HCT116 (cell line): ENCODE measurements at regions not wholly inside any gene's neighbourhood (a gene's known extent, or its start where the extent isn't known, plus 50 kb on each side); places are given as distances from the start of the nearest gene placed in this dataset.

Source experiments
- ATAC-seq: fragments of 200-7000 bp; cut with Tn5 transposase; 2 replicates; pipeline ENCODE4 v1.9.1; 2020; ENCODE audit warnings: mild to moderate bottlenecking, moderate library complexity
- BruUV-seq: library from RNA; stranded (reverse); fragments of 400-500 nt; replicated peaks from 2 replicates; lab custom pipeline; 2021; lab: Mats Ljungman, UMichigan
- CTCF ChIA-PET: fragments of 300-600 bp; sonication (Branson Sonifier 250); formaldehyde crosslinking; loops from one replicate; lab custom pipeline; 2021; ENCODE audit warnings: antibody characterized with exemption; lab: Charles Lee
- POLR2A ChIA-PET: fragments of 300-600, 350-600 bp; sonication (Branson Sonifier 250); formaldehyde crosslinking; loops from one replicate; lab custom pipeline; 2021; ENCODE audit warnings: antibody characterized with exemption; lab: Charles Lee
- RAD21 ChIA-PET, 2 experiments: fragments of 300-600 bp; sonication (Branson Sonifier 250); formaldehyde crosslinking; loops; one replicate each; lab custom pipeline; 2023; ENCODE audit warnings: low total read pairs in 2 of 2; ENCODE audit not compliant: uncharacterized antibody in 2 of 2, unreplicated experiment in 2 of 2, low non-redundant PET in 1 of 2; lab: Charles Lee
- DNase-seq: peaks from one replicate; pipeline ENCODE4 v3.0.0-alpha.2; 2010; ENCODE audit warnings: low read depth, low spot score
- H2AFZ ChIP-seq: fragments of 200-600 bp; shearing (Covaris generic), sonication (generic); 2 replicates; pipeline ENCODE4 v1.6.1; 2017; ENCODE audit warnings: low read depth, mixed run types, mixed read lengths, antibody characterized with exemption, low read length; ENCODE audit not compliant: poor library complexity, severe bottlenecking
- H3K27ac ChIP-seq: 2 replicates; pipeline ENCODE4 v1.5.1; 2012; ENCODE audit warnings: low read depth, low read length
- H3K27me3 ChIP-seq: fragments of 200-600 bp; sonication (generic); 2 replicates; pipeline ENCODE4 v1.6.1; 2016; ENCODE audit warnings: mixed run types, low read length, mixed read lengths; ENCODE audit not compliant: insufficient read depth
- H3K36me3 ChIP-seq, 2 experiments: fragments of 200-500 bp in 1 of 2; fragments of 200-600 bp in 1 of 2; sonication (Bioruptor generic) in 1 of 2; sonication (generic) in 1 of 2; 2 replicates each; pipeline versions ENCODE4 v1.5.1 to v1.6.1; 2014 to 2016; ENCODE audit warnings: low read length in 2 of 2, inconsistent platforms in 1 of 2, mixed read lengths in 1 of 2, mixed run types in 1 of 2; ENCODE audit not compliant: insufficient read depth in 2 of 2, control insufficient read depth in 1 of 2
- H3K4me1 ChIP-seq, 2 experiments: fragments of 200-600 bp in 1 of 2; sonication (generic) in 1 of 2; 2 replicates each; pipeline versions ENCODE4 v1.5.1 to v1.6.1; 2012 to 2017; ENCODE audit warnings: low read length in 2 of 2, inconsistent platforms in 1 of 2, mild to moderate bottlenecking in 1 of 2, mixed read lengths in 1 of 2, mixed run types in 1 of 2, moderate library complexity in 1 of 2; ENCODE audit not compliant: insufficient read depth in 2 of 2, control insufficient read depth in 1 of 2
- H3K4me2 ChIP-seq: fragments of 200-600 bp; sonication (generic); 2 replicates; pipeline ENCODE4 v1.6.1; 2017; ENCODE audit warnings: mixed run types, low read length, mixed read lengths
- H3K4me3 ChIP-seq, 2 experiments: fragments of 200-600 bp in 1 of 2; sonication (generic) in 1 of 2; replicated peaks in 1 of 2; 2 replicates each; pipeline ENCODE4 v1.5.1; 2011 to 2016; ENCODE audit warnings: low read length in 2 of 2, control low read depth in 1 of 2, low read depth in 1 of 2, mild to moderate bottlenecking in 1 of 2, mixed read lengths in 1 of 2, mixed run types in 1 of 2
- H3K79me2 ChIP-seq: fragments of 200-600 bp; sonication (generic); 2 replicates; pipeline ENCODE4 v1.6.1; 2017; ENCODE audit warnings: mild to moderate bottlenecking, mixed run types, low read length, moderate library complexity, mixed read lengths; ENCODE audit not compliant: insufficient read depth
- H3K9ac ChIP-seq: fragments of 200-600 bp; sonication (generic); 2 replicates; pipeline ENCODE4 v1.6.1; 2016; ENCODE audit warnings: low read length, mixed read lengths
- H3K9me2 ChIP-seq: fragments of 200-600 bp; sonication (generic), shearing (Covaris generic); 2 replicates; pipeline ENCODE4 v1.6.1; 2017; ENCODE audit warnings: mixed run types, mild to moderate bottlenecking, moderate library complexity; ENCODE audit not compliant: insufficient read depth
- H3K9me3 ChIP-seq, 2 experiments: fragments of 200-500 bp in 1 of 2; fragments of 200-600 bp in 1 of 2; sonication (Bioruptor generic) in 1 of 2; sonication (generic) in 1 of 2; 2 replicates each; pipeline ENCODE4 v1.6.1; 2014 to 2017; ENCODE audit warnings: low read length in 2 of 2, mixed read lengths in 2 of 2, inconsistent platforms in 1 of 2, low read depth in 1 of 2, mild to moderate bottlenecking in 1 of 2, mixed run types in 1 of 2, moderate library complexity in 1 of 2; ENCODE audit not compliant: control insufficient read depth in 1 of 2, insufficient read depth in 1 of 2
- H4K20me1 ChIP-seq: fragments of 200-600 bp; sonication (generic), shearing (Covaris generic); 2 replicates; pipeline ENCODE4 v1.6.1; 2017; ENCODE audit warnings: mixed run types, mild to moderate bottlenecking, moderate library complexity; ENCODE audit not compliant: insufficient read depth
- CBX3 ChIP-seq: IDR thresholded peaks from 2 replicates; pipeline ENCODE4 v1.6.1; 2012; ENCODE audit warnings: low read depth
- EGR1 ChIP-seq: IDR thresholded peaks from 2 replicates; pipeline ENCODE4 v1.6.1; 2012; ENCODE audit warnings: low read depth
- EZH2 ChIP-seq: fragments of 200-600 bp; sonication (generic); IDR thresholded peaks from 2 replicates; pipeline ENCODE4 v1.6.1; 2017; ENCODE audit warnings: antibody characterized with exemption, mixed run types
- EZH2phosphoT487 ChIP-seq: fragments of 200-600 bp; IDR thresholded peaks from 2 replicates; pipeline ENCODE4 v1.6.1; 2018; ENCODE audit warnings: antibody characterized with exemption, borderline replicate concordance
- FOSL1 ChIP-seq: IDR thresholded peaks from 2 replicates; pipeline ENCODE4 v1.6.1; 2012; ENCODE audit warnings: low read depth
- JUND ChIP-seq: IDR thresholded peaks from 2 replicates; pipeline ENCODE4 v1.6.1; 2012
- REST ChIP-seq: IDR thresholded peaks from 2 replicates; pipeline ENCODE4 v1.6.1; 2012; ENCODE audit warnings: low read depth
- SIN3A ChIP-seq: IDR thresholded peaks from 2 replicates; pipeline ENCODE4 v1.6.1; 2012; ENCODE audit warnings: low read depth
- TCF7L2 ChIP-seq: IDR thresholded peaks from 2 replicates; pipeline ENCODE4 v1.7.0; 2011; ENCODE audit warnings: borderline replicate concordance, inconsistent platforms; ENCODE audit not compliant: insufficient read depth, insufficient read length; ENCODE audit errors: extremely low read depth
- ZFX ChIP-seq: fragments of 450-650 bp; IDR thresholded peaks from 2 replicates; pipeline ENCODE4 v1.6.1; 2017
- intact Hi-C: fragments of 100-400 bp; cut with micrococcal nuclease; formaldehyde crosslinking; loops from 2 replicates; pipeline ENCODE4 v1.10.0; 2022
- TF ChIP-seq, protein P1 (sequence below): IDR thresholded peaks from 2 replicates; pipeline ENCODE4 v1.6.1; 2012

GRCh38 chr4:109355835-109356234, 53.4 kb upstream of the COL25A1 start:
- ChIA-PET RAD21 (no interaction called here), POLR2A (no interaction called here), CTCF (no interaction called here)
- H3K36me3 ChIP-seq: no peaks in the 10 kb centered on the region
- H3K27me3 ChIP-seq: peaks cover 19% of the 10 kb centered on the region
- no peak overlapping the region for H3K4me2 ChIP-seq
- no peak overlapping the region for H2AFZ ChIP-seq
- intact Hi-C loops: no loop called here
- no peak for DNase-seq
- H3K4me1 ChIP-seq: no peaks in the 10 kb centered on the region
- no peaks in the 10 kb centered on the region for H3K79me2 ChIP-seq
- no TSS peak for BruUV-seq
- no peak overlapping the region for H3K27ac ChIP-seq
- H4K20me1 ChIP-seq: no peaks in the 10 kb centered on the region
- ATAC-seq: no peak
- no peak overlapping the region for H3K4me3 ChIP-seq
- no peaks in the 10 kb centered on the region for H3K9me2 ChIP-seq
- H3K9me3 ChIP-seq: no peaks in the 10 kb centered on the region
- no peak overlapping the region for H3K9ac ChIP-seq
- TF ChIP-seq REST (no peak), FOSL1 (no peak), EGR1 (no peak), EZH2phosphoT487 (no peak), ZFX (no peak), JUND (no peak), SIN3A (no peak), EZH2 (no peak)
- TF ChIP-seq, protein P1, sequence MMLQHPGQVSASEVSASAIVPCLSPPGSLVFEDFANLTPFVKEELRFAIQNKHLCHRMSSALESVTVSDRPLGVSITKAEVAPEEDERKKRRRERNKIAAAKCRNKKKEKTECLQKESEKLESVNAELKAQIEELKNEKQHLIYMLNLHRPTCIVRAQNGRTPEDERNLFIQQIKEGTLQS: no peak

DNA sequence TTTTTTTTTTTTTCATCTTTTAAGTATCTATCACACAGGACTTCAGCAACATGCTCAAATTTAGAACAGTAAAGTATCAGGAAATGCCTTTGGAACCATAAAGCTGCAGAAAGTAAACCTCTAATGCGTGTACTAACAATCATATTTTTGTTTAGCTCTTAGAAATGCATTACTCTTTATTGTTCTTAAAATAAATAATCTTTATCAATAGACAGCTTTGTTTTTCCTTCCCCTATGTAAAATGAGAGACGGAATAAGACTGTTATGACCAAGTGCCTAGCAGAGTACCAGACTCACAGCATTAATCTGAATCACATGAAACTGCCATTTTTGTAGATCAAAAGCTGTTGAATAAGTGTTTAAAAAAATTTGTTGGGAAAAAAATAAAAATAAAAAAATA, 50.5 kb upstream of the COL25A1 start:
- Histone ChIP-seq H3K27ac (no peak overlapping the region), H3K4me3 (no peak overlapping the region), H3K36me3 (no peaks in the 10 kb centered on the region), H3K4me1 (no peaks in the 10 kb centered on the region), H3K9me3 (no peaks in the 10 kb centered on the region), H3K4me2 (no peak overlapping the region), H3K27me3 (peaks cover 19% of the 10 kb centered on the region), H4K20me1 (no peaks in the 10 kb centered on the region), H3K79me2 (no peaks in the 10 kb centered on the region), H3K9ac (no peak overlapping the region), H2AFZ (no peak overlapping the region), H3K9me2 (no peaks in the 10 kb centered on the region)
- no TSS peak for BruUV-seq
- ChIA-PET POLR2A (no interaction called here), RAD21 (no interaction called here), CTCF (no interaction called here)
- ATAC-seq (no peak), DNase-seq (no peak)
- TF ChIP-seq EZH2 (no peak), TCF7L2 (no peak), CBX3 (no peak)
- intact Hi-C loops: no loop called here
